ENCODE measurements at regions not wholly inside any gene's neighbourhood (a gene's known extent, or its start where the extent isn't known, plus 50 kb on each side); places are given as distances from the start of the nearest gene placed in this dataset.

DNA sequence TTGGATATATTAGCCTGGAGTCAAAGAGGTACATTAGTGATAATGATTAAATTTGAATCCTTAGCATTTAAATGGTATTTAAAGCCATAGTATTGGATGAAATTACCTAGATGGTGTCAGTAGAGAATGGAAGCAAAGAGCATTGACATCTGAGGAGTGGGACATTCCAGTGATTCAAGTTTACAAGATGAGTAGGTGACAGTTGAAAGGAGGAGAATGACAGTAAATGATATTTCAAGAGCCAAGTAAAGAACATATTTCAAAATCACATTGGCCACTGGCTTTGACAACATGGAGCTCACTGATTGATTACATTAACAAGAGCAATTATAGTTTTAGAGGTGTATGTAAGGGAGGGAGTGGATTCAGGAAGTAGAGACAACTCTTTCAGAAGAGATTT is 93.9 kb upstream of the MEF2C start:
- no peak for DNase-seq (ENCODE audit: low read depth in 1 of 2, low spot score in 2 of 2)
- no peak overlapping the region for H4K8ac ChIP-seq (ENCODE audit: extremely low read depth, insufficient read depth, low read length)
- H3K4me1 ChIP-seq (replicated peaks in 1 of 4; ENCODE audit: control insufficient read depth in 3 of 4, insufficient read depth in 4 of 4, low read length in 3 of 4): peaks cover 0 to 2% (median 0%) of the 10 kb centered on the region in 4 experiments; a peak in 1 of 7 replicates
- H3K79me2 ChIP-seq (ENCODE audit: control insufficient read depth in 1 of 2, insufficient read depth in 2 of 2, low read length in 2 of 2): no peaks in the 10 kb centered on the region
- no peak overlapping the region for H3K9ac ChIP-seq (replicated peaks in 1 of 4; ENCODE audit: extremely low read depth in 1 of 4, low read depth in 3 of 4, low read length in 3 of 4)
- no peak overlapping the region for H2BK120ac ChIP-seq (replicated peaks; ENCODE audit: low read depth, low read length)
- no peak overlapping the region for H3K18ac ChIP-seq (ENCODE audit: extremely low read depth, low read length)
- no peak overlapping the region for H3K4me3 ChIP-seq (ENCODE audit: extremely low read depth in 1 of 4, insufficient read depth in 2 of 4, low read depth in 3 of 4, low read length in 4 of 4)
- ChIA-PET CTCF (ENCODE audit: partially characterized antibody) (interaction anchor here (1.0 kb wide), 1 partner anchor 48 kb away, joined by 4 read pairs; no protein-coding TSS in a partner anchor), POLR2A (ENCODE audit: partially characterized antibody) (no interaction called here)
- H3K56ac ChIP-seq (replicated peaks; ENCODE audit: insufficient read length, low read depth, low read length): no peak overlapping the region
- no peak overlapping the region for H2BK20ac ChIP-seq (ENCODE audit: low read length)
- no peak for FAIRE-seq
- no peak overlapping the region for H3K4me2 ChIP-seq (ENCODE audit: insufficient read depth in 1 of 2, low read depth in 2 of 2, low read length in 2 of 2)
- TF ChIP-seq KDM4A (IDR thresholded peaks at IDR 0.05; ENCODE audit: low read depth, low read length, severe bottlenecking) (no peak), SIN3A (conservative IDR thresholded peaks at IDR 0.05 in 1 of 2, IDR thresholded peaks at IDR 0.05 in 1 of 2; ENCODE audit: low read depth in 1 of 2, low read length in 2 of 2) (no peak)
- H4K5ac ChIP-seq (ENCODE audit: insufficient read length, low read depth, low read length): no peak overlapping the region
- H3K14ac ChIP-seq (ENCODE audit: insufficient read length): no peak overlapping the region
- H3K27me3 ChIP-seq (replicated peaks in 1 of 4; ENCODE audit: control insufficient read depth in 3 of 4, extremely low read depth in 1 of 4, insufficient read depth in 3 of 4, low read length in 3 of 4): no peaks in the 10 kb centered on the region
- no peaks in the 10 kb centered on the region for H3K23me2 ChIP-seq (ENCODE audit: low read depth, low read length)
- H3K27ac ChIP-seq (ENCODE audit: low read depth, low read length): no peak overlapping the region
- no peaks in the 10 kb centered on the region for H3K36me3 ChIP-seq (ENCODE audit: control insufficient read depth in 2 of 4, insufficient read depth in 4 of 4, low read length in 3 of 4)
- no peak overlapping the region for H2BK5ac ChIP-seq (ENCODE audit: low read depth, low read length)
- no peaks in the 10 kb centered on the region; a peak in 1 of 4 replicates for H3K9me3 ChIP-seq (ENCODE audit: insufficient read depth in 2 of 2, low read depth in 1 of 2, low read length in 1 of 2)
- H2BK15ac ChIP-seq (ENCODE audit: low read length): no peak overlapping the region
- no peak overlapping the region for H2AFZ ChIP-seq (ENCODE audit: low read length)
- no peaks in the 10 kb centered on the region for H4K20me1 ChIP-seq (replicated peaks in 1 of 2; ENCODE audit: control insufficient read depth in 1 of 2, insufficient read depth in 2 of 2, low read length in 2 of 2)
- no peak overlapping the region for H2AK5ac ChIP-seq (ENCODE audit: low read depth, low read length)
- no peak overlapping the region for H4K91ac ChIP-seq (replicated peaks; ENCODE audit: insufficient read length, low read length)
- H3K4ac ChIP-seq (replicated peaks; ENCODE audit: insufficient read length, low read depth, low read length): no peak overlapping the region
- no peaks in the 10 kb centered on the region for H3K79me1 ChIP-seq (ENCODE audit: low read depth, low read length)
- H3K23ac ChIP-seq (ENCODE audit: insufficient read length): no peak overlapping the region
- no peak overlapping the region for H2BK12ac ChIP-seq (ENCODE audit: low read depth, low read length)
